HepG2 (cell line): ENCODE measurements at regions not wholly inside any gene's neighbourhood (a gene's known extent, or its start where the extent isn't known, plus 50 kb on each side); places are given as distances from the start of the nearest gene placed in this dataset.

Source experiments
- ATAC-seq: fragments of 200-7000 bp; cut with Tn5 transposase; 3 replicates; pipeline ENCODE4 v1.9.1; 2020; ENCODE audit warnings: mild to moderate bottlenecking, moderate library complexity
- BruUV-seq: library from RNA; stranded (reverse); fragments of 400-500 nt; replicated peaks from 2 replicates; lab custom pipeline; 2021; lab: Mats Ljungman, UMichigan
- CTCF ChIA-PET: fragments of 300-600 bp; formaldehyde crosslinking; extraction: SDS; loops from one replicate; lab custom pipeline; 2021; ENCODE audit warnings: low total read pairs, inconsistent platforms, low intra/inter-chr PET ratio; lab: Yijun Ruan, JAX
- POLR2A ChIA-PET: fragments of 350-600 bp; sonication (Branson Sonifier 250); formaldehyde crosslinking; loops from one replicate; lab custom pipeline; 2020; ENCODE audit warnings: antibody characterized with exemption, inconsistent platforms; lab: Yijun Ruan, JAX
- DNase-seq: peaks from one replicate; pipeline ENCODE4 v3.0.0-alpha.2; 2015; ENCODE audit warnings: low spot score
- FAIRE-seq: peaks from 3 replicates; lab custom pipeline; 2011; peaks lifted over from hg19 to GRCh38; lab: Jason Lieb, UNC
- H2AFZ ChIP-seq: one replicate; pipeline ENCODE4 v1.6.1; 2011; ENCODE audit warnings: low read length, inconsistent platforms
- H3K27ac ChIP-seq: fragments of 300-600 bp; 3 replicates; pipeline ENCODE4 v1.8.0; 2011; ENCODE audit warnings: mixed run types, mild to moderate bottlenecking, mixed read lengths, low read length, inconsistent platforms; ENCODE audit not compliant: insufficient read depth; ENCODE audit errors: extremely low read length
- H3K27me3 ChIP-seq, 2 experiments: fragments of 200-600 bp in 1 of 2; 2 replicates in 1 of 2; 3 replicates in 1 of 2; pipeline versions ENCODE4 v1.6.0 to v1.8.0; 2011; ENCODE audit warnings: low read length in 2 of 2, mild to moderate bottlenecking in 2 of 2, moderate library complexity in 2 of 2, inconsistent platforms in 1 of 2; ENCODE audit not compliant: insufficient read depth in 2 of 2, control insufficient read depth in 1 of 2
- H3K36me3 ChIP-seq, 2 experiments: fragments of 200-600 bp in 1 of 2; replicated peaks in 1 of 2; 2 replicates in 1 of 2; 3 replicates in 1 of 2; pipeline versions ENCODE4 v1.5.1 to v1.8.0; 2011; ENCODE audit warnings: low read length in 2 of 2, inconsistent platforms in 1 of 2; ENCODE audit not compliant: insufficient read depth in 2 of 2, control insufficient read depth in 1 of 2
- H3K4me1 ChIP-seq: 2 replicates; pipeline ENCODE4 v1.5.1; 2012; ENCODE audit warnings: low read length, inconsistent platforms; ENCODE audit not compliant: insufficient read depth
- H3K4me2 ChIP-seq: 2 replicates; pipeline ENCODE4 v1.6.0; 2011; ENCODE audit warnings: low read depth, low read length, inconsistent platforms
- H3K4me3 ChIP-seq, 3 experiments: fragments of 200-600 bp in 1 of 3; sonication (generic), shearing (Covaris generic) in 1 of 3; replicated peaks in 1 of 3; 2 replicates each; pipeline ENCODE4 v1.5.1; 2011 to 2016; ENCODE audit warnings: low read length in 3 of 3, inconsistent platforms in 2 of 3, low read depth in 2 of 3, mild to moderate bottlenecking in 2 of 3, control low read depth in 1 of 3, mixed read lengths in 1 of 3; ENCODE audit not compliant: insufficient read depth in 1 of 3
- H3K79me2 ChIP-seq: one replicate; pipeline ENCODE4 v1.6.1; 2011; ENCODE audit warnings: low read length, inconsistent platforms; ENCODE audit not compliant: insufficient read depth
- H3K9ac ChIP-seq: 2 replicates; pipeline ENCODE4 v1.6.0; 2011; ENCODE audit warnings: mild to moderate bottlenecking, low read depth, low read length, inconsistent platforms; ENCODE audit not compliant: insufficient read depth
- H3K9me3 ChIP-seq: 2 replicates; pipeline ENCODE4 v1.5.1; 2012; ENCODE audit warnings: mild to moderate bottlenecking, low read length
- H4K20me1 ChIP-seq: 2 replicates; pipeline ENCODE4 v1.6.0; 2011; ENCODE audit warnings: inconsistent platforms, mild to moderate bottlenecking, low read length, moderate library complexity; ENCODE audit not compliant: insufficient read depth
- ARID3A ChIP-seq: IDR thresholded peaks from 2 replicates; pipeline ENCODE4 v1.6.1; 2012; ENCODE audit warnings: low read depth, low read length, improper control_type of control experiment
- KAT7 ChIP-seq: IDR thresholded peaks from 2 replicates; pipeline ENCODE4 v1.6.1; 2018; ENCODE audit warnings: borderline replicate concordance, missing compliant biosample characterization
- LCORL ChIP-seq, 2 experiments: fragments of 450-650 bp in 1 of 2; sonication (generic) in 1 of 2; formaldehyde crosslinking in 1 of 2; IDR thresholded peaks; 2 replicates each; pipeline versions ENCODE4 v1.5.0 to v1.6.1; 2017 to 2020; ENCODE audit warnings: antibody characterized with exemption in 1 of 2, missing genetic modification reagents in 1 of 2
- ZBTB7A ChIP-seq: sonication (generic); formaldehyde crosslinking; IDR thresholded peaks from 2 replicates; pipeline ENCODE4 v1.8.0; 2022; ENCODE audit warnings: mild to moderate bottlenecking, missing genetic modification reagents
- ZFP82 ChIP-seq: sonication (generic); formaldehyde crosslinking; IDR thresholded peaks from 2 replicates; pipeline ENCODE4 v1.5.1; 2020; ENCODE audit warnings: mild to moderate bottlenecking, missing genetic modification reagents, borderline replicate concordance
- ZZZ3 ChIP-seq: sonication (generic); formaldehyde crosslinking; IDR thresholded peaks from 2 replicates; pipeline ENCODE4 v1.4.0; 2020; ENCODE audit warnings: missing genetic modification reagents, mild to moderate bottlenecking, borderline replicate concordance
- WGBS: methylation state at CpG from one replicate; pipeline ENCODE4 v1.1.6; 2017; ENCODE audit warnings: low lambda C conversion rate; 5-methylcytosine and 5-hydroxymethylcytosine counted together
- in situ Hi-C: cut with HindIII; loops from 2 replicates; pipeline ENCODE4 v1.10.0; 2017; ENCODE audit warnings: low pct_unique_long_range_greater_than_20kb; ENCODE audit not compliant: extremely low pct_ligation_motif_present
- intact Hi-C: fragments of 100-400 bp; cut with micrococcal nuclease; formaldehyde crosslinking; loops from one replicate; pipeline ENCODE4 v1.10.0; 2022; ENCODE audit not compliant: unreplicated experiment
- TF ChIP-seq, protein P1 (sequence below): sonication (generic); formaldehyde crosslinking; IDR thresholded peaks from 2 replicates; pipeline ENCODE4 v1.5.0; 2020; ENCODE audit warnings: missing genetic modification reagents

DNA sequence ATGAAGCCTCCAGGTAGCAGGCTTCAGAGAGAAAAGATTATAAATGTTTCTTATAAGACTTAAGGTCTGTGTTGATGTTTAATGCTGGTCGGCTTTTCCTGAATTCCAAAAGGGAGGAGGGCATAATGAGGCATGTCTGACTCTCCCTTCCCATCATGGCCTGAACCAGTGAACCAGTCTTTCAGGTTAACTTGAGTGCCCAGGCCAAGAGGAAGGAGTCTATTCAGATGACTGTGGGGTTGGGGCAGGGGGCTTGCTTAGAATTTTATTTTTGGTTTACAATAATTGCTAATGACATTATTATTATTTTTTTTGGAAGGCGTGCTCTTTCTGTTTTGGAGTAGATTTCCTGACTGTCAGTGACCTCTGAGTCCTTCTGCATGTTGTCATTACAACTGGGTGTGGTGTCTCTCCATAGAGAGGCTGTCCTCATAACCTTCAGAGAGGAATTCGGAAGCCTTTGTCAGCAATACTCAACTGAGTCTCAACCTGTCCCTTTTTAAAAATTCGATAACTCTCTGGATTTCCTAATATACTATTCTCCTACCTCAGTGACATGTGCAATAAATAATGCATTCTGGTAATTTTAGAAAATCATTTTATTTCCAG lies 275.1 kb upstream of the CXCR4 start:
- no peak for FAIRE-seq
- in situ Hi-C loops: no loop called here
- no peak for ATAC-seq
- H4K20me1 ChIP-seq: no peaks in the 10 kb centered on the region
- no peaks in the 10 kb centered on the region for H3K79me2 ChIP-seq
- DNase-seq: no peak
- H3K27ac ChIP-seq: no peak overlapping the region
- H3K9ac ChIP-seq: no peak overlapping the region
- CTCF ChIA-PET: no interaction called here
- intact Hi-C loops: no loop called here
- H3K27me3 ChIP-seq: peaks cover 0 to 10% of the 10 kb centered on the region in 2 experiments; a peak in 1 of 5 replicates
- no peak overlapping the region for H3K4me2 ChIP-seq
- TF ChIP-seq ZFP82 (CRISPR knock-in tag) (no peak), ZZZ3 (CRISPR knock-in tag) (no peak), ARID3A (no peak), LCORL (IDR thresholded peaks at IDR 0.05) (no peak), LCORL (CRISPR knock-in tag; IDR thresholded peaks at IDR 0.05) (no peak), ZBTB7A (no peak), KAT7 (CRISPR knock-in tag) (no peak)
- TF ChIP-seq, protein P1, sequence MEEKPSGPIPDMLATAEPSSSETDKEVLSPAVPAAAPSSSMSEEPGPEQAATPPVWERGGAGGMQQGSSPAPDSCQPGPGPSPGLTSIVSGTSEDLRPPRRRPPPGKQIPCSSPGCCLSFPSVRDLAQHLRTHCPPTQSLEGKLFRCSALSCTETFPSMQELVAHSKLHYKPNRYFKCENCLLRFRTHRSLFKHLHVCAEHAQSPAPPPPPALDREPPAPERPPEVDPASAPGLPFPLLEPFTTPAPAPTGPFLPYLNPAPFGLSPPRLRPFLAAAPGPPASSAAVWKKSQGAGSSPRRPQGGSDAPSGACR: no peak
- H3K4me1 ChIP-seq: no peaks in the 10 kb centered on the region
- BruUV-seq: no TSS peak
- no peaks in the 10 kb centered on the region for H3K36me3 ChIP-seq
- no peak overlapping the region for H2AFZ ChIP-seq
- H3K4me3 ChIP-seq: no peak overlapping the region
- POLR2A ChIA-PET: no interaction called here
- WGBS: 9% methylated on average over 4 of the region's 4 CpGs
- no peaks in the 10 kb centered on the region for H3K9me3 ChIP-seq
